ENCODE measurements at regions not wholly inside any gene's neighbourhood (a gene's known extent, or its start where the extent isn't known, plus 50 kb on each side); places are given as distances from the start of the nearest gene placed in this dataset.
A peak's percentile ranks its signal among the peaks of the same experiment; 100 is the strongest.

DNA sequence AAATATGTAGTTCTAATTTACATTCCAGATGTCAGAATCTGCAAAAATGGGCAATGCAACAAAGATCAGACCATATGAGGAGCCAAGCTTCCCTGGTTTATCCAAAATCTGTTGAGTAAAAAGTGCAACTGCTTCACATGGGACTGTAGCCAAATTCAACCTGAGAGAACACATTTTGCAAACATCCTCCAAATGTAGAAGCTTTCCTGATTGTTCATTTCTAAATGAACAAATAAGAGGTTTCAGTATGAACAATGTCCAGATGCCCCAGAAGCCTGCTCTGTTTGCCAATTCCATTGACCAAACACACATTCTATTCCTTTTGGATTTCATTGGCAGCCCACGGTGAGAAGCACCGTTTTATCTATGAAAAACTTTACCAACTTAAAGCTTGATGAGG, 117.9 kb upstream of the OSR1 start:
- DNase-seq: no peak

DNA sequence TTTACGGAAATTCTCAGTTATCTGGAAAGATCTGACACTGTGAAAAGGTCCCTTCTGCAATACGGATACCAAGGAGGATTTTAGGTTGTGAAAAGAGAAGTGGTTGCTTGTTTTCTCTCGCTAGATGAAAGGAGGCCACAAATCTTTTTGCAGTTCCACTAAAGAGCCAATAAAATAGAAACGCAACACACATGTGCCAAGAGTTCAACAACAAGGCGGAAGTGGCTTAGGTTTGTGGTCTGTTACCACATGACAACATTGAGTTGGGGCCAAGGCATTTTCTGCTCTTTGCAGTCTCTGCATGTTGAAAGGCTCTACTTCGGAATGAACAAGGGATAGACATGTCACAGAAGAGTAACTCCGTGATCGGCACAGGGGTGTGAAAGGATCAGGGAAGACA, 115.7 kb upstream of the OSR1 start:
- DNase-seq: peak in 5 of 6 experiments; percentile 28 to 81 (median 68)

GRCh38 chr2:19473350-19473749, 114.9 kb upstream of the OSR1 start:
- DNase-seq: no peak

DNA sequence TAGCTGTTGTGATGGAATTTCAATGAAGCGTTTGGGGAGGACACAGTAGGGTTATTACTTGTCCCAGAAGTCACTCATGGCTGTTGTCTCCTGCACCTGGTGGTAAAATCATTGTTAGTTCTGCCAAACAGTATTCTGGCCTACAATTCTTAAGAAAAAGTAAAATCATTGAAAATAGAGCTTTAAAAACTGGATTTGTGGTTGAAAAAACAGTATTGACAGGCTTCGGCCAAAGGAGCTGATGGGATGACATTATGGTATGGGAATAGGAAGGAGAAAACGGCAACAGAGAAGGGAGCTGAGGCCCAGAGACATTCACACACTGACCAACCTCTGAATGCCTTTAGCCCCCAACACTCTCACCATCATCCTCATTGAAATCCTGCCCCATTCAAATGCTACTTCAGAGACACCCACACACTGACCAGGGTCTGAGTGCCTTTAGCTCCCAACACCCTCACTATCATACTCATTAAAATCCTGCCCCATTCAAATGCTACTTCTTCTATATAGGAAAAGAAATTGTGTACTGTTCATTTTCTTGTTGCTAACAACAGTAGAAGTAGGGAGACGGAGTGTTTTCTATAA, 114.1 kb upstream of the OSR1 start:
- DNase-seq: no peak

DNA sequence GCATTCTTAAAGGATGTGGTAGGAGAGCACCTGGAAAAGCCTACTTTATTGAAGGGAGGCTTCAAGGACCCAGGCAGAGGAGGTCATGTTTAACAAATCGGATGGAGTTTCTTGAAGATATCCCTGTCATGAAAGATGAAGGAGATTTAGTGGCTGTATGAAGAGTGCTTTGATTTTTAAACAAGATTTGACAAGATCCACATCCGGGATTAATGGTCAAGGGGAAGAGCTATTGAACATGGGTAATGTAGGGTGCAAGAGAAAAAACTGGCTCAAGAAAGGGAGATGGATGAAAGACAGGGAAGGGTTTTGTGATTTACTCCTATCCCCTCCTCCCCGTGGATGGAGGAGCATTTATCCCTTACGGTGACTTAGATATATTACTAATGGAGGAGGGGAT, 113.1 kb upstream of the OSR1 start:
- no peak for DNase-seq

DNA sequence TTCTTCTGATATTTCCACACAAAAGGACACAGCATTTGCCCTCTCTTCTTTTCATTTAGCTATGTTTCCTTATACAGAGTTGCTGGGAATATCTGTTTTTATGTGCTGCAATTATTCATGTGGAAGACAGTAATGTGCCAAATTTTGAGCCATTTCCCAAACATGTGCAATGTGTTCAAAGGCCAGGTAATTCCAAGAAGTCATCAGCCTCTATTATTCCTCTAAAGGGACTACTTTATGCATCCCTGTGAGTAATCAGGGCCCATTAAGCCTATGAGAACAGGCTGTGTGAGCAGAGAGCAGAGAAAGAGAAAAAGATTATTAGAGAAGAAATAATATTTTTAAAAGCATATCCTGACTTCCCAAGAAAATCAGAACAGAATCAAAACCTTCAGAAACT, 107.6 kb upstream of the OSR1 start:
- no peak for DNase-seq

GRCh38 chr2:19462256-19462645, 103.8 kb upstream of the OSR1 start:
- DNase-seq: no peak

GRCh38 chr2:19461504-19462255, 103.3 kb upstream of the OSR1 start:
- DNase-seq: no peak

GRCh38 chr2:19460761-19461160, 102.3 kb upstream of the OSR1 start:
- DNase-seq: no peak

DNA sequence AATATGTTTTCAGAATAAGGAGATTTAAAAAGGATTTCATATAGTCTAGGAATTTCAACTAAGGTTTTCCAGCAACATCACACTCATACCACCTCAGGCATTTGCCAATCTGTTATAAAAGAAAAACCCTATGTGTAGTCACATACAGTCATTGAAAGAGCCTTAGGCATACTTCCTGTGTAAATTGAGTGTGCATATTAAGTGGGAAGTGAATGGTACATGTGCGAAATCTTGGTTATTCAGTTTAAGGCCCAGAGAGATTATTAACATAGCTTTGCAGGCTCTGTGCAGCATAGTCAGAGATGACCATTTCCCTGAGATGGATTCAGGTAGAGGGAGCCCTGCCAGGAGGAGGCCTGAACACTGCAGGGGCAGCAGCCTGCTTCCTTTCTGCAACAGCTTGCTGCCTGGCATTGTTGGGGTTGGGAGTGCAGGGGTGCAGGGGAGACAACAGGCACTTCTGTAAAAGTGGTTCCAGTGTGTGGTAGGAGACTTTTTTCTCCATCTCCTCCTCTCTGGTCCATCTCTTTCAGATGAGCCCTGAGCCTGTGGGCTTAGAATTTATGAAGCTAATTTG, 100.1 kb upstream of the OSR1 start:
- DNase-seq: no peak

DNA sequence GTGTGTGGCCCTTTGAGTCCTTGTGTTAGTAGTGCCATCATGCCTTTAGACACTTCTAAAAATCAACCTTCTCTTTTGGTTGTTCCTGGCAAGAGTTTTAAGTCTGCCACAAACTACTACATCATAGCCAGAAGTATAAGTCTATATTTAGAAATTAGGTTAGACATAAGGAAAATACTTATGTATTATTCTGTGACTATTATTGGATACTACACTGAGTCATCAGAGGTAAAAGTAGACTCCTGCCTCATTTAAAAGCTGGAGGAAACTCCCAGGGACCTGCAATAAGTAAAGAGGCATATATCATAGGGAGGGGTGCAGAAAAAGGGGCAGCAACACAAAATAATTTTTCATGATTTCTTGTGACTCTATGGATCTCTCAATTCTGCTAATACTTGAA, 99.4 kb upstream of the OSR1 start:
- DNase-seq: no peak

GRCh38 chr2:19456705-19457309, 98.4 kb upstream of the OSR1 start:
- no peak for DNase-seq

DNA sequence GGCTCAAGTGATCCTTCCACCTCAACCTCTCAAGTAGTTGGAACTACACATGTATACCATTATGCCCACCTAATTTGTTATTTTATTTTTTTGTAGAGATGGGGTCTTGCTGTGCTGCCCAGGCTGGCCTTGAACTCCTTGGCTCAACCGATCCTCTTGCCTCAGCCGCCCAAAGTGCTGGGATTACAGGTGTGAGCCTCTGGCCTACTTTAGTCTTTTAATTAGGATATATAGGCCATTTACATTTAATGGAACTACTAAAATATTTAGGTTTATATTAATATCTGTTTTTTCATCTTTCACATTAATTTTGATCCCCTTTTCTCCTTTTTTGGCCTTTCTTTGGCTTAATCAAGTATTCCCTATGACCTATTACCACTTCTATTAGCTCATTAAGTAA, 95.7 kb upstream of the OSR1 start:
- no peak for DNase-seq

GRCh38 chr2:19442731-19443130, 84.3 kb upstream of the OSR1 start:
- no peak for DNase-seq

GRCh38 chr2:19439081-19439480, 80.7 kb upstream of the OSR1 start:
- no peak for DNase-seq

DNA sequence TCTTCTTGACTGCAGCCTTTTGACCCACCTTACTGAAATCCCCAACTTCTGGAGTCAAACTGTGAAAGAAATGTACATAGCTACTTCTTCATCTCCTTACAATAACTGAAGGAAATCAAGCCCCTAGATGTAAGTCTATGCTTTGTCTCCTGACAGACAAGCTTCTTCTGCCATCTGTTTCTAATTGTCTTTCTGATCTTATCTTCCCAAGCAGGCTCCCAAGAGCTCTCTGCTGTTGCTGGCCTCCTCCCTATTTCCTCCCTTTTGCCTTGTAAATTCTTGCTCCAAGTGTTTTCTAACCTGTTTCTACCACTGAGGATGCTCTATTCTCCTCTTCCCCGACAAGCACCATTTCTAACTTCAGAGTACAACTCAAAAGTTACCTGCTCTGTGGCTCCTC, 77.4 kb upstream of the OSR1 start:
- no peak for DNase-seq

GRCh38 chr2:19434413-19434812, 76.0 kb upstream of the OSR1 start:
- DNase-seq: no peak

GRCh38 chr2:19426941-19427340, 68.5 kb upstream of the OSR1 start:
- no peak for DNase-seq

- DNase-seq: no peak
Measured at GRCh38 chr2:19426144-19426543, 67.7 kb upstream of the OSR1 start.

DNA sequence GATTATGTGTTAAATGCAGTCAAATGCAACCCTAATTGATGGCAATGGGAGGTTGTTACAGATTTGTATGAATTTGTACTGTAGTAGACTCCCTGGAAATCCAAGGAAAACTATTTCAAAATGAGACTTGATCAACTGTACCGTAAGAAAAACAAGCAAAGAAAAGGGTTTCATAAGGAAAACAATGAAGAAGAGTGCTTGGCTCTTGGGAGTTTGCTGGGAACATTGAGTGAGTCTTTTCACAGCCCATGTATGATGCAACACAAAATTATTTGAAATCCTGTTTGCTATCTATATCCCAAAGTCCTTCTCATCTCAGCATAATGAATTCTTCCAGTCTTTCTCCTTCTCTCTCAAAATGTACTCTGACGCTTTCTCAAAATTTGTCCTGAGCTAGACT, 67.0 kb upstream of the OSR1 start:
- DNase-seq: no peak

DNA sequence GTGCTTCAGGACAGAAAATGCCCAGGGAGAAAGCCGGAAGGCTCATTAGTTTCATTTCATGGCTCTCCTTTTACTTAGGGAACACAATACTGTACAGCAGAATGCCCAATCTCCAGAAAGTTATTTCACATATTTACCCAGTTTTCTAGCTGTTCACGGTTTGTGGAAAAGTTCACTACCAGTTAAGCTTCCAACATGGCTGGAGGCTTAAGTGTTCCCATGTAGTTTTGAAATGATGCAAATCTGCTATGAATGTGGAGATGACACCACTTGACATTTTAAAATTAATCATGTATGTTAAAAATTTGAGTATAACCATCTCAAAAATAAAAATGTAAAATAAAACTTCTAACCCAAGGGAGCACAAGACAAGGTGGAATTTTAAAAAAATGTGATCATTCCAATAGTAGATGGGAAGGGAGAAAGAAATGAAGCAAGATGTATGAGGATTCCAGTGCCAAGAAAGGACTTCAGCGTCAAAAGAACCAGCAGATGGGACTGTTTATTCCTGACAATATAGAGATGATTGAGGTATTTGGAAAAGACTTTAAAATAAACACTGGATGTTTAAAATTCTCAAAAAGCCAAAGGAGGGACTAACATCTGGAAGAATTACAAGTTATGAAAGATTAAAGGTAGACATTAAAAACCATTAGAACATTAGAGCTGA, 60.9 kb upstream of the OSR1 start:
- DNase-seq: no peak

GRCh38 chr2:19416784-19417684, 58.6 kb upstream of the OSR1 start:
- no peak for DNase-seq

DNA sequence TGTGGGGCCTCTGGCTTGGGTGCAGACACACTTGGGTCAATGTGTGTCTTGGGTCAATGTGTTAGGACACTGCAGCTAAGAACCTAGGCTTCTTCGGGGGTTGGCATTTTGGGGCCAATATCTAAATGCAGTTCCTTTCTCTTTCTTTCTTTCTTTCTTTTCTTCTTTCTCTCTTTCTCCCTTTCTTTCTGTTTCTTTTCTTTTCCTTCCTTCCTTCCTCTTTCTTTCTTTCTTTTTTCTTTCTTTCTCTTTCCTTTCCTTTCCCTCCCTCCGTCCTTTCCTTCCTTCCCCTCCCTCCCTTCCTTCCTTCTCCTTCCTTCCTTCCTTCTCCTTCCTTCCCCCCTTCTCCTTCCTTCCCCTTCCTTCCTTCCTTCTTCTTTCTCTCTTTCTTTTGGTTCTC, 57.7 kb upstream of the OSR1 start:
- no peak for DNase-seq
